HG03558 (cell line): ENCODE measurements at regions not wholly inside any gene's neighbourhood (a gene's known extent, or its start where the extent isn't known, plus 50 kb on each side); places are given as distances from the start of the nearest gene placed in this dataset.
"Not testable (repeated sequence)": the region's sequence is repeated elsewhere in the genome, so short reads cannot be mapped to it uniquely, and the experiment has no call there.

Experiments used
- ATAC-seq: cut with Tn5 transposase; IDR thresholded peaks from one replicate; pipeline ENCODE4 v1.9.1; 2021; ENCODE audit warnings: moderate number of reproducible peaks; ENCODE audit not compliant: unreplicated experiment; ENCODE audit errors: extremely low read depth

DNA sequence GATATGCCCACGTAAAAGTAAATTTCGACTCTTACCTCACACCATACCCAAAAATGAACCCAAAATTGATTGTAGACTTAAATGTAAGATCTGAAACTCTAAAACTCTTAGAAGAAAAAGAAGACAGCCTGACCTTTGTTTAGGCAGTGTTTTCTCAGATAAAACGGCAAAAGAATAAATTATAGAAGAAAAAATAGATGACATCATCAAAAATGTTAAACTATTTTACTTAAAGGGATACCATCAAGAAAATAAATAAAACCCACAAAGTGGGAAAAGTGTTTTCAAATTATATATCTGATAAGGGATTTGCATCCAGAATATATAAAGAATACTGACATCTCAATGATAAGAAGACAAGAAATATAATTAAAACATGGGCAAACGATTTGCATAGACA lies 862.7 kb downstream of the DTWD2 start:
- no peak for ATAC-seq

DNA sequence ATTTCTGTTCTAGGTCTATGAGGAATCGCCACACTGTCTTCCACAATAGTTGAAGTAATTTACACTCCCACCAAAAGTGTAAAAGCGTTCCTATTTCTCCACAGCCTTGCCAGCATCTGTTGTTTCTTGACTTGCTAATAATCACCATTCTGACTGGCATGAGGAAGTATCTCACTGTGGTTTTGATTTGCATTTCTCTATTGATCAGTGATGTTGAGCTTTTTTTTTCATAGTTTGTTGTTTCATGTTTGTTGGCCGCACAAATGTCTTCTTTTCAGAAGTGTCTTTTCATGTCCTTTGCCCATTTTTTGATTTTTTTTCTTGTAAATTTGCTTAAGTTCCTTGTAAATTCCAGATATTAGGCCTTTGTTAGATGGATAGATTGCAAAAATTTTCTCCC lies 867.1 kb downstream of the DTWD2 start:
- ATAC-seq: no peak

DNA sequence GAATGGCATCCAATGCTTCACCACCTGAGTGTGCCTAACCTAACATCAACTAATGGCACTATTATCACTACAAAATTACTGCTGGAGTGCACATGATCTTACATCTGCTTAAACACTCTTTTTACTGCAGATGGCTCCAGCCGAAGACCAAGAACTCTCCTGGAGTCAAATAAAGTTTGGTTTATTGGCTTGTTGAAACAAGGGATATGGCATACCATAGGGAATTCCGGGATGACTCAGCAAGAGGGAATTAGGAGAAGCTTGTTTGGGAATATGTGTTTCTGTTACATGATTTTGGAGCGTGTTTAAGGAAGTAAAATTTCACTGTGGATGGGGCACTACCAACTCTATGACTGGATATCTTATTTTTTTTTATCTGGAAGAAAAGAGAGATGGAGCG lies 872.6 kb downstream of the DTWD2 start:
- ATAC-seq: no peak

DNA sequence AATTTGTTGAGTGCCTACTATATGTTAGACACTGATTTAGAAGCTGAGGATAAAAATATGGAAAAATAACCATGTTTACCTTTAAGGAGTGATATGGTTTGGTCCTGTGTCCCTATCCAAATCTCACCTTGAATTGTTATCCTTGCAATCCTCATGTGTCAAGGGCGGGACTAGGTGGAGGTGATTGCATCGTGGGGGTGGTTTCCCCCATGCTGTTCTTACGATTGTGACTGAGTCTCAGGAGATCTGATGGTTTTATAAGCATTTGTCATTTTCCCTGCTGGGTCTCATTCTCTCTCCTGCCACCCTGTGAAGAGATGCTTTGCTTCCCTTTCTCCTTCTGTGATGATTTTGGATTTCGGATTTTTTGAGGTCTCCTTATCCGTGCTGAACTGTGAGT lies 876.4 kb downstream of the DTWD2 start:
- ATAC-seq: no peak

DNA sequence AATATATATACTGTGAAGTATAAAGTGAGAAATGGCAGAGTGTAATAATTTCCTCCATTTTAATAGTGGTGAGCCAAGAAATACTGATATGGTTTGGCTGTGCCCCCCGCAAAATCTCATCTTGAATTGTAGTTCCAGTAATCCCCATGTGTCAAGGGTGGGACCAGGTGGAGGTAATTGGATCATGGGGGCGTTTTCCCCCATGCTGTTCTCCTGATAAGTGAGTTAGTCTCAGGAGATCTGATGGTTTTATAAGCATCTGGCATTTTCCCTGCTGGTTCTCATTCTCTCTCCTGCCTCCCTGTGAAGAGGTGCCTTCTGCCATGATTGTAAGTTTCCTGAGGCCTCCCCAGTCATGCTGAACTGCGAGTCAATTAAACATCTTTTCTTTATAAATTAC lies 881.1 kb downstream of the DTWD2 start:
- not testable (repeated sequence) for ATAC-seq

DNA sequence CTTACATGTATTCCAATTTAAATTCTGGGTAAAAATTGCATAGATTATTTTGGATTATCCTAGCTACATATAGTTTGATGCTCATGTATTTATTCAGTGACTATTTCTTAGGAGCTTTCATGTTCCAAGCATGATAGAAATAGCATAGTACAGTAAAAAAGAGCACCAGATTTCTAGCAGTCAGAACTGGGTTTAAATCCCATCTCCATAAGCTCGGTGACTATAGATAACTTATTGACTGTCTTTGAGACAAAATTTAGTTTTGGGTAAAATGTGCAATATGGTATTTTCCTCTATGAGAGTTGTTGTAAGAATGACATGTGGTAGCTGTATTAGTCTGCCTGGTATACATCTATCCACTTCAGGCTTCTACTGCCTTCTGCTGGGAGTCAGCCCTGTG lies 889.6 kb downstream of the DTWD2 start:
- no peak for ATAC-seq

DNA sequence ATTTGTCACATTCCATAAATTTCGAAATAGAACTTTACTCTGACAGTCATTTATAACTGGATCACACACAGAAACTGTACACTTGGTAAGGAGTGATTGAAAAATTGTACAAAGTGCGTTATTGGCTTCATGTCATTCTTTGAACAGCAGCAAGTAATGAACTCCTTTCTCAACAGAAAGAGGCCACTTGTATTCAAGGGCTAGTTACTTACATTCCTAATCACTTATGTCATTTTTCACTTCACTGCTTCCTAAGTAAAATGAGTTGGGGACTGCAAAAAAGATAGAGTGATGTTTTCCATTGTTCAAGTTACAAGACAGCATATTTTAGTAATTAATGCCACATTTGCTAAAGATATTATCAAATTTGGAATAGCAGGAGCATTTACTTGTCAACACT lies 893.2 kb downstream of the DTWD2 start:
- ATAC-seq: no peak

DNA sequence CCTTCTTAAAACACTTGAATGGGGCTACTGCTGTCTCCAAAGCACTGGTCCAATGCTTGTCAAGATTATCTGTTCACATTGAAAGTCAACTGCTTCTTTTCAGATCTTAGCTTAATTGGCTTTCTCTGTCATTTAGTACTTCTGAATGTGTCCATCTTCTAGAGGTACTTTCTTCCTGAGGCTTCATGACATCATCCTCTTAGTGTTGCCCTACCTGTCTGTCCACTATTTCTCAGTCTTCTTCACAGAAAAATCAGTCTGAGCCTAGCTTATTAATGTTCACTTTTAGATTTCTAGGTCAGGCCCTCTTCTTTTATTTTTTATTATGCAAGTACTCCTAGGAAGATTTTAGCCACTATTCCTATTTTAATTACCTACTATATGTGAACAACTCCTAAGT lies 899.9 kb downstream of the DTWD2 start:
- no peak for ATAC-seq

DNA sequence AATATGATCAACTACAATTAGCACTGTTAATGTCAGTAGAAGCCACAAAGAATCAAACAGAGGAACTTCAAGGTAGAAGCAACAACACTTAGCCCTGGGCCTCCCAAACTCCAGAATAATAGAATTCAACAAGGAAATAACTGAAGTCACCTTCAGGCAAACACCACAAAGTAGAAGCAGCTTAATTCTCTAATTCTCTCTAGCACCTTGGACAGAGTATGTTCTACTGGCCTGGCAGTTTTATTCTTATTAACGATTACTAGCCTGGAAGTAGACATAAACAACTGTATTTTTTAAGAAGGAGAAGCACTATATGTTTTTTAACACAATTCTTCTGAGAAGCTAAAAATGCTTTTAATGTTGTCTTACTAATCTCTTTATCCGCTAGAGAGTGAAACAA lies 911.9 kb downstream of the DTWD2 start:
- ATAC-seq: no peak

DNA sequence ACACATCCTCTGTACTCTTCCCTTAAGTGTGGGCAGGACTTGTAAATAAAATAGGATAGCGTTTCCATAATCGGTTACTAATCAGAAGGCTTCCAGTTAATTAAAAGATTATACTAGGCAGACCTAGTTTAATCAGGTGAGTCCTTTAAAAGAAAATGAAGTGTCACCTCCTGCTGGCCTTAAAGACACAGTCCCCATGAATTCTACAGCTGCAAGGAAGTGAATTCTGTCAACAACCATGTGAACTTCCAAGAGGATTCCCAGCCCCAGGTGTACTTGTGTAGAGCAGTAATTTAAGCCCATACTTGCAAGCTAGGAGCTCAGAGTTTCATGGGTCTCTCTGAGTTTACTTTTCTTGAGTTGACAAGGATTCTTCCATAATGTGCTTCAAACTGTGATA lies 918.3 kb downstream of the DTWD2 start:
- ATAC-seq: no peak

DNA sequence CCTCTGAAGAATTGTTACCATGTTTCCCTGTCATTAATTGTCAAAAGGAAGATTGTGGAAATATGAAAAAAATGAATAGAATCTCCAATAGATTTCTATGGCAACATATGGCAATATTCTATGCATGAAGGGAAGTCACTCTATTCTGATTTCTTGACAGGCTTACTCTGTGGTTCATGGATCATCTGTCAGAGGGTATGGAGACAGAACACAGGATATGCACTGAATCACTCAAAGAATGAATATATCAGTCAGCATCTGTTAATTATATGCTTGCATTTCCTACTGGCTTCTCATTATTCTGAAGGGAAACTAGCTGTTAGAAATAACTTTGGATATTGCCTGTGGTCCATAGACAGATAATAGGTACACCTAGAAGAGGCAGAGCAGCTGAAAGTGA lies 918.9 kb downstream of the DTWD2 start:
- ATAC-seq: no peak

DNA sequence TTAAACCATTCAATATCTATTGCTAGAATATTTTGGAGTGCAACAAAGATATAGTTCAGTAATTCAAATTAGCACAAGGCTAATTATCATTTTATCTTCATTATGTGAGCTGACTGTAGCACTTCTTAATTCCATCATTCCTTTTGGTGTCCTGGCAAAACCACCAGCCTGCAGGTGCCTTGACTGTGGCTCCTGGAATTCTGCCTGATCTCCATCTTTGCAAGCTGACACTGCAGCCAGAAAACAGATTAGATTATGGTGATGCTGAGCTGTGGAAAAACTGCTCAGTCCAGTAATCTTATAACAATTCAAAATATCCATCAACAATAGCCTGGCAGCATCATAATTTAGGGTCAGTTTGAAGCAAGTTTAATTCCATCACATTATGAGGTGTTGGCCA lies 919.5 kb downstream of the DTWD2 start:
- no peak for ATAC-seq

DNA sequence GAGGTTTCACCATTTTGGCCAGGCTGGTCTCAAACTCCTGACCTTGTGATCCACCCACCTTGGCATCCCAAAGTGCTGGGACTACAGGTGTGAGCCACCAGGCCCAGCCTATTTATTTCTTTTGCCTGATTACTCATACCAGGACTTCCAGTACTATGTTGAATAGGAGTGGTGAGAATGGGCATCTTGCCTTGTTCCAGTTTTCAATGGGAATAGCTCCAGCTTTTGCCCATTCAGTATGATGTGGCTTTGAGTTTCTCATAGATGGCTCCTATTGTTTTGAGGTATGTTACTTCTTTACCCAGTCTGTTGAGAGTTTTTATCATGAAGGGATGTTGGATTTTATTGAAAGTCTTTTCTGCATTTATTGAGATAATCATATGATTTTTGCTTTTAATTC lies 924.5 kb downstream of the DTWD2 start:
- not testable (repeated sequence) for ATAC-seq

DNA sequence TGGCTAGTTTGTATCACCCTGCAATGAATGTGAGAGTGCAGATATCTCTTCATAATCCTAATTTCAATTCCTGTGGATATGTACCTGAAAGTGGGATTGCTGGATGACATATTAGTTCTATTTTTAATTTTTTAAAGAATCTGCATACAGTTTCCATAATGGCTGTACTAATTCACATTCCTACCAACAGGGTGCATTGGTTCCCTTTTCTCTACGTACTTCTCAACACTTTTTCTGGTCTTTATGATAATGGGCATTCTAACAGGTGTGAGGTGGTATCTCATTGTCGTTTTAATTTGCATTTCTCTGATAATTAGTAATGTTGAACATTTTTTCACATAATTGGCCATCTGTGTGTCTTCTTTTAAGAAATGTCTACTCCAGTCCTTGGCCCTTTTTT lies 927.5 kb downstream of the DTWD2 start:
- no peak for ATAC-seq

DNA sequence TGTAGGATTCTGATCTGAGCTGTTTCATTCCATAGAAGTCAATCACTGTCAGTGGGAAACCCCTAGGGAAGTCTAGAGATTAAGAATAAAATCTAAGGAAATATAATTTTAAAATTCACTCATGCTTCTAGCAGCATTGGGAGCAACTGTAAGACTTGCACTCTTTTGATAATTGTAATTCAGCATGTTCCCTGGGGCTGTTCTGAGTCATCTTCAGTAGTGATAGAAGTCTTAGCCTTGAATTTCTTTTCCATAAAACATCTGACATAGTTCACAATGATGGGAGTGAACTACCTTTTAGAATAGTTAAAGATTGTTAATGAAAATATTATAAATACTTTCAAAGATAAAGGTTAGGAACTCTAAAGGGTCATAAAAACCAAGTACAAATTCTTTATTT lies 935.8 kb downstream of the DTWD2 start:
- ATAC-seq: no peak

DNA sequence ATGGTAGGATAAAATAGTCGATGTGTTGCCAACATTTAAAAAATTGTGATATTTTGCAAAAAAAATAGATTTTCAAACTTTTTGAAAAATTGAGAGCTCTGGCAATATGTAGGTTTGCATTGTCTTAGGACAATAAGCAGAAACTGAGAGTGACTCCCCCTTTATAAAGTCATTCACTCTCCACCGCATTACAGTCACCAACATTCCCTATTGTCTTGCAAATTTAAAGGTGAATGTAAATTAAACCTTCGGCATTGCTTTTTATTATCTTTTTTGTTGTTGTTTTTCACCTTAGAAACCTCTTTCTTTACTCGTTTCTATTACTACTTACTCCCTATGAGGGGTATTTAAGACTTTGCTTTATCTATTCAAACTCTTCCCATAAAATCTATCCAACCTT lies 944.2 kb downstream of the DTWD2 start:
- ATAC-seq: no peak

DNA sequence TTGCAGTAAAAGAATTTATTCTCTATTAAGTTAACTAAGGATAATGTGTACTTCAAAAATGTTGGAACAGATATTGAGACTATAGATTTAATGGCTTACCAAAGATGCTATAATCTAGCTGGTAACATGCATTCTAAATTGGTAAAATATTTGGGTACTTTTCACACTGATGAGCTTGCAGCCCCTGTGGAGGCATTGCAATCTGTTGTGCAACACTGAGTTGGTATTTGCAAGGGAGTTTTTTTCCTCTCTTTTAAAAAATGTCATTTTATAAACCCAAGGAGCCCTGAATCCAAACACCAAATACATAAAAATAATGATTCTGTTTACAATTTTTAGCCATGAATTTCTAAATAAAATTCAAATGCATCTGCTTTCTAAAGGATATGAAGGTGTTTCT lies 944.8 kb downstream of the DTWD2 start:
- ATAC-seq: no peak

DNA sequence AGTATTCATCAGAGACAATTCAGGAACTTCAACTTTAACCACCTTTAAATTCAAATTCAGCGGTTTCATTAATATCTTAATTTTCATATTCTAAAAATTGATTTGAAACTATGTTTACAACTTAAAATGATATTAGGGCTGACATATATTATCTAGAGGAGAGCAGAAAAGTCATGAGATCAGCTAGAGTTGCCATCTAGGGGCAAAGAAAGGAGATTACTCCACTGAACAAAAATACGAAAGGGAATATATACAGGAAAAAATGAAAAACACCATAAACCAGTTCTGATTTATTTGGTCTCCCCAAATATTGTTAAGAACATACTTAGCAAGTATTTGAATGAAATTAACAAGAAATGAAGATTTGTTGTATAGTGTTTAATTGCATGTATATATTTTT lies 946.3 kb downstream of the DTWD2 start:
- ATAC-seq: no peak

DNA sequence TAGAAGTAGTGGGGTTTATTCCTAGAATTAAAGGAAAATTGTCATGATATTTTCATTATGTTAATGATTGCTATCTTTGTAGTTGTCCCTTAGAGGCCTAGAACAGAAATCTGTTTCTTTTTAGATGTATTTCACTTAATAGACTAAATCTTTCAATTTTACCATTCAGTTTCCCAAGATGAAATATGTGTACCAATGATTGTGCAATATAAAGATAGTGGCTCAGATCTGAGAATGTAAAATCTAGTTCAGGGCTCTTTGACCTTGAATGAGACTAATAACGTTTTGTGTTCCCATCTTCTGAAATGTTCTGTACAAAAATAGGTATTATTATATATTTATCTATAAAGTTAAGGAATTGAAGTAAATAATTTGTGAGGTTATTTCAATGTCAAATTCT lies 947.9 kb downstream of the DTWD2 start:
- no peak for ATAC-seq

DNA sequence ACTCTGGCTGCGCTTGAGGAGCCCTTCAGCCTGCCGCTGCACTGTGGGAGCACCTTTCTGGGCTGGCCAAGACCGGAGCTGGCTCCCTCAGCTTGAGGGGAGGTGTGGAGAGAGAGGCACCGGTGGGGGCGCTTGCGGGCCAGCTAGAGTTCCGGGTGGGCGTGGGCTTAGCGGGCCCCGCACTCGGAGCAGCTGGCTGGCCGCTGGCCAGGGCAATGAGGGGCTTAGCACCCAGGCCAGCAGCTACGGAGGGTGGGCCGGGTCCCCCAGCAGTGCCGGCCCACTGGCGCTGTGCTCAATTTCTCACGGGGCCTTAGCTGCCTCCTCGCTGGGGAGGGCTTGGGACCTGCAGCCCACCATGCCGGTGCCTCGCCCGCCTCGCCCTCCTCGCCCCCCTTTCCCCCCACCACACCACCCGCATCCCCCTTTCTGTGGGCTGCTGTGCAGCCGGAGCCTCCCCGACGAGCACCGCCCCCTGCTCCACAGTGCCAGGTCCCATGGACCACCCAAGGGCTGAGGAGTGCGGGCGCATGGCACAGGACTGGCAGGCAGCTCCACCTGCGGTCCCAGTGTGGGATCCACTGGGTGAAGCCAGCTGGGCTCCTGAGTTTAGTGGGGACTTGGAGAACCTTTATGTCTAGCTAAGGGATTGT lies 954.5 kb downstream of the DTWD2 start:
- ATAC-seq: no peak

DNA sequence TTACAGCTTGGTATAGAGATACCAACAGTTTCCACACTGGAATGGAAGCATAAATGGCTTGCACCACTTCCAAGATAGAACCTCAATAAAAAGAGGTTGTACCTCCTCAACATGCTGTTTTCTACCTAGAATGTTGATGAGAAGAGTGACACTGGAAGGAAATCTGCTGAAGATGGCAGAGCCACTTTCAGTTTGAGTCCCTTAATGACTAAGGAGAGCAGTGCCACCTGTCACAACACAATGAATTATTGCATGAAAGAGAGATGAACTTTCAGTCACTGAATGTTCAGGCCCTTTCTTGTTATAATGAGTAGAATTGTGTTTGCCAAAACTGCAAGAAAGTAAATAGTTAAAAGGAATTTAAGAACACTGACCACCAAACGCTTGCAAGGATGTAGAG lies 958.5 kb downstream of the DTWD2 start:
- no peak for ATAC-seq

DNA sequence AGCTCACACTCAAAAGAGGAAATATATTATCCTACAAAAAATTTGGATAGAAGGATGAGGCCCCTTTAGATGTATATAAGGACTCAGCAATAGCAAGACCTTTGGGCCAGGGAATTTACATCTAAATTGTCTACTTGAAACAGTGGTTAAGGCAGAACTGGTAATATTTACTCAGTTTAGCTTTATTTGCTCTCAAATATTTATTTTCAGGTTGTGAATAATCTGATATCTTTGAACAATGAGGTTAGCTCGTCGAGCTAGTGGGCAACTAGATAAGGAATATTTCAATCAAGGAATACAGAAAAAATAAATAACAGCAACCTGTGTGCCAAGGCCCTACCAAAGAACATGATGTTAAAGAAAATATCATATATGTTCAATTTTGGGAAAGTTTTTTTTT lies 966.3 kb downstream of the DTWD2 start:
- ATAC-seq: no peak

DNA sequence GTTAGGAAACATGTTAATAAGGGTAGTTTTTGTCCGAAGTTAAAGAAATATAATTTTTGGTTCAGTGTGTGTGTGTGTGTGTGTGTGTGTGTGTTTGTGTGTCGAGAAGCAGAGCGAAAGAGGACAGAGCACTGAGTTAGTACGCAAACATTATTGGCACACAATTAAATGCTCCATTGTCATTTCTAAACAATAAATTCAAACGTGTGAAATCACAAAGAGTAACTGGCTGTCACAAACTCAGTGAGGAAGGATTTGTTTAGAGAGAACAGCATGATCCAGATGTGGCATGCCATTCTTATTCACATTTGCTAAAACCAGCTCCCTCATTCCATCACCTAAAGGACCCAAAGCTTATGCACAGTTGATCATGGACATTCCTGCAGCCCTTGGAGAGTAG lies 970.8 kb downstream of the DTWD2 start:
- no peak for ATAC-seq
